ENCODE measurements at regions not wholly inside any gene's neighbourhood (a gene's known extent, or its start where the extent isn't known, plus 50 kb on each side); places are given as distances from the start of the nearest gene placed in this dataset.

- in situ Hi-C loops (cut with MboI; ENCODE audit: low sequenced_read_pairs) = no loop called here
Measured at GRCh38 chr17:77001487-77001886, 133.3 kb downstream of the MGAT5B start.

DNA sequence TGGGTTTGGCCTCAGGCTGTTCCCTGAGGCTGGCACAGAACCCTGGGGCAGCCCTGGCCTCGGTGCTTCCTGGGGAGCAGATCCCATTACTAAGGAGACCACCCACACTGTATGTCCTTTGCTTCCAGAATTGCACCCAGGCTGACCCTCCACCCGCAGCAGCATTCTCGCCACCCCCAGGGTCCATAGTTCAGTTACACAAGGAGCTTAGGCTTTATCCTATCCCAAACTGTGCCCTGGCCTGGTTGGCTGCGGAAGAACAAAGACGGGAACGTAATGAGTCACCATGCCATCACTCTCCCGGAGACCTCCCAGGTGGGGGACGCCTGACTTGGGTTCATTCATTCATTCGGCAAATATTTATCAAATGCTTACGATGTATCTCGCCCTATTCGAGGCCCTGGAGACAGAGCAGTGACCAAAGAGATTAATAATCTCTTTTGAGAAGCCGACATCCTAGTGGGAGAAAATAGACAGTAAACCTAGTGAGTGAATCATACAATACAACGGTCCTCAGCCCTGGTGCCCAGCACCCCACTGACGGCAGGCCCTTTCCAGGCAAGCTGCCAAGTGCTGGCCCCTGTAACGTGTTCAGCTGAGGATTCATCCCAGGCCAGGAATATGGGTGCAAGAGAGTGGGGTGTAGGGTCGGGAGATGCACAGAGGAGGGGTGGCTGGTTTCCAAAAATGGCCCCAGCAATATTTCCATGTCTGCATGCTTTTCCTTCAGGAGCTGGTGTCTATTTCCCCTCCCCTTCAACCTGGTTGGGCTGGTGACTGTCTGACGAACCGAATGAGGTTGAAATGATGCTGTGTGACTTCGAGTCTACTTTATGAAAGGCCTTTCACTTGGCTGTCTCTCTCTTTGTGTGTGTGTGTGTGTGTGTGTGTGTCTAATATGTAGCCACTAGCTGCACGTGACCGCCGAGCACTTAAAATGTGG, 134.2 kb downstream of the MGAT5B start:
- in situ Hi-C loops (cut with MboI; ENCODE audit: low sequenced_read_pairs) = no loop called here

DNA sequence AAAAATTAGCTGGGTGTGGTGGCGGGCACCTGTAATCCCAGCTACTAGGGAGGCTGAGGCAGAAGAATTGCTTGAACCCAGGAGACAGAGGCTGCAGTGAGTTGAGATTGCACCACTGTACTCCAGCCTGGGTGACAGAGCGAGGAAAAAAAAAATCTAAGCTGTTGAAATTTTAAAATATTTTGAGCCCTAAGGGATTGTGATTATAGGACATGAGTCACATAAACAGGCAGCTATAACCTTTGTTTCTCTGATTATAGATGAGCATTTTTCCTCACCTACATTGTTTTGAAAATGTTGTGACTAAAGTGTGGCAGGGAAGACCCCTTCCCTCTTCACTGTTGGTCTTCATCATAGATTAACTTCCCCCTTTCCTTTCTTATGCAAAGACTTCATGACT, 135.5 kb downstream of the MGAT5B start:
- in situ Hi-C loops (cut with MboI; ENCODE audit: low sequenced_read_pairs) = no loop called here

DNA sequence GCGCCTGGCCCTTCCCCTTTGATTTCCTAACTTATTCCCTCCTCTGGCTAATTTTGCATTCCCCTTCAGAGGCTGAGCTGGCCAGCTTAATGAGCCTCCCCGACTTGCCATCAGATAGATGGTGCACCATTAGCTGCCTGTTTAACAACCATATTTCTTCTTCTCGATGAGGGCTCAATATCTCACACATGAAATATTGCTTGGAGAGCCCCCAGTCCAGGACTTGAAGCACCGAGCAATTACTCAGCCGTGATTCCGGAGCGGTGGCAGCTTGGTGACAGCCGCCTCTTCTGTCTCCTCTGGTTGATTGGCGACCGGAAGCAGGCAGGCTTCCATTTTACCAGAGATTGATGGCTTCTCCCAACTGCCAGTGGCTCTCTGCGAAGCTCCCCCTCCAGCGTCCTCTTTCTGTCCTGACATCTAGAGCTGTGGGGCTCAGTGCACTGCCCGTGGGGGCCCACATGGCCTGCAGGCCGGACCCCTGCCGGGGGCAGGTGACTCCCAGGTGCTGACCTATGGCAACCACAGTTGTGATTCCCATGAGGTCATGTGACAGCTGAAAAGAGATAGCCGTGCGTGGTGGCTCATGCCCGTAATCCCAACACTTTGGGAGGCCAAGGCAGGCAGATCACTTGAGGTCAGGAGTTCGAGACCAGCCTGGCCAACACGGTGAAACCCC, 133.7 kb upstream of the SEC14L1 start:
- in situ Hi-C loops (cut with MboI; ENCODE audit: low sequenced_read_pairs) = no loop called here

GRCh38 chr17:77009877-77010276, 130.9 kb upstream of the SEC14L1 start:
- in situ Hi-C loops (cut with MboI; ENCODE audit: low sequenced_read_pairs) = no loop called here

- in situ Hi-C loops (cut with MboI; ENCODE audit: low sequenced_read_pairs) = no loop called here
Measured at GRCh38 chr17:77010667-77011066, 130.1 kb upstream of the SEC14L1 start.

DNA sequence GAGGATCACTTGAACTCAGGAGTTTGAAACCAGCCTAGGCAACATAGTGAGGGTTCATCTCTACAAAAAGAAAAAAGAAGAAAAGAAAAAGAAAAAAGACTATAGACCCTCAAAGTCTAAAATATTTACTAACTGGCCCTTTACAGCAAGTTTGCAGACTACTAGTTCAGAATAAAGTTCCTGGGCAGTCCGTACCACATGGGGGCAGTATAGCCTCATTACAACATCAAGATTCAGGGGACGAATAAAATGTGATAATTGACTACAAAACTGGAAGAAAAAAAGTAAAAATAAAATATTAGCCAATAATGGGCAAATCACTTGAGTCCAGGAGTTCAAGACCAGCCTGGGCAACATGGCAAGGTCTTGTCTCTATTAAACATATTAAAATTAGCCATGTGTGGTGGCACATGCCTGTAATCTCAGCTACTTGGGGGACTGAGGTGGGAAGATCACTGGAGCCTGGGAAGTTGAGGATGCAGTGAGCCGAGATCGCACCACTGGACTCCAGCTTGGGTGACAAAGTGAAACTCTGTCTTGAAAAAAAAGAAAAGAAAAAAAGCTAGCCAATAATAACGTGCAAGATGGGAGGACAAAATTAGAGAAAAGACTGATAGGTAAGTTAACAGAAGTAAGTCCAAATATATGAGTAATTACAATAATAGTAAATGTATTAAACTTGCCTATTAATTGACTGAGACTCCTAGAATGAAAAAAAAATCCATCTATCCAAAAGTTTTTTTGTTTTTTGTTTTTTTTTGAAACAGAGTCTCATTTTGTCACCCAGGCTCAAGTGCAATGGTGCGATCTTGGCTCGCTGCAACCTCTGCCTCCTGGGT, 129.4 kb upstream of the SEC14L1 start:
- in situ Hi-C loops (cut with MboI; ENCODE audit: low sequenced_read_pairs) = no loop called here

DNA sequence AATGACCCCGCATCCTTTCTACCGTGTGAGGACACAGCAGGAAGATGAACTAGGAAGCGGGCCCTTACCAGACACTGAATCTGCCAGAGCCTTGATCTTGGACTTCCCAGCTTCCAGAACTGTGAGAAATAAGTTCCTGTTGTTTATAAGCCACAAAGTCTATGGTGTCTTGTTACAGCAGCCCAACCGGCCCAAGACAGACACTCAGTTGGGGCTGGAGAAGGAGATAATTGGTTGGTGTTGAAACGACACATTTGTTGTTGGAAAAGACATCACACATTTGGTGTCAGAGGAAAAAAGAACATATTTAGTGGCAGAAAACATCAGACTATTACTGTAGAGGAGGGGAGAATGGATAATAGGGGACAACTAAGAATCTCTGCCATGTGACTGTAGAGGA, 122.3 kb upstream of the SEC14L1 start:
- in situ Hi-C loops (cut with MboI; ENCODE audit: low sequenced_read_pairs) = no loop called here

GRCh38 chr17:77019893-77020379, 120.8 kb upstream of the SEC14L1 start:
- in situ Hi-C loops (cut with MboI; ENCODE audit: low sequenced_read_pairs) = no loop called here

DNA sequence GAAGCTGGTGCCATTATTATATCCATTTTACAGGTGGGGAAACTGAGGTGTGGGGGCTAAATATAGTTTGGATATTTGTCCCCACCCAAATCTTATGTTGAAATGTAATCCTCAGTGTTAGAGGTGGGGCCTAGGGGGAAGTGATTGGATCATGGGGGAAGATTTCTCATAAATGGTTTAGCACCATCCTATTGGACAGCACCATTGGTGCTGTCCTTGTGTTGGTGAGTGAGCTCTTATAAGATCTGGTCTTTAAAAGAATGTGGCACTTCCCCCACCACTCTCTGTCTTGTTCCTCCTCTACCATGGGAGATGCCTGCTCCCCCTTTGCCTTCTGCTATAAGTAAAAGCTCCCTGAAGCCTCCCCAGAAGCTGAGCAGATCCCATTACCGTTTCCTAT, 119.8 kb upstream of the SEC14L1 start:
- in situ Hi-C loops (cut with MboI; ENCODE audit: low sequenced_read_pairs) = no loop called here

- in situ Hi-C loops (cut with MboI; ENCODE audit: low sequenced_read_pairs) = no loop called here
Measured at GRCh38 chr17:77022766-77023165, 118.0 kb upstream of the SEC14L1 start.

DNA sequence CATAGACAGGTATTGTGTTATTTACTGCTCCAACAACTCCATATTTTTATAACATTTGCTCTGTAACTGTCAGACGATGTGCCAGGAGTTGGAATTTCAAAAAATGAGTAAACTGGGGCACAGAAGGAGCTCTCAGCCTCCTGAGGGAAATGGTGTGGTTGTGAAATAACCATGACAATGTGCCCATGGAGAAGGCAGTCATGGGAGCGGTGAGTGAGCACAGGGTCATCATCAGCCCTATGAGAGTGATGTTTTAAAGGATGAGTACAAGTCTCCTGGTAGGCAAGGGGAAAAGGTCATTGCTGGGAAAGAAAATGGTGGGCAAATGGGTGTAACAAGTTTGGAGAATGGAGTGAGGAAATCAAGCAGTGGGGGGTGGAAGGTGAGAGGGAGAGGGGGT, 115.0 kb upstream of the SEC14L1 start:
- in situ Hi-C loops (cut with MboI; ENCODE audit: low sequenced_read_pairs) = no loop called here

DNA sequence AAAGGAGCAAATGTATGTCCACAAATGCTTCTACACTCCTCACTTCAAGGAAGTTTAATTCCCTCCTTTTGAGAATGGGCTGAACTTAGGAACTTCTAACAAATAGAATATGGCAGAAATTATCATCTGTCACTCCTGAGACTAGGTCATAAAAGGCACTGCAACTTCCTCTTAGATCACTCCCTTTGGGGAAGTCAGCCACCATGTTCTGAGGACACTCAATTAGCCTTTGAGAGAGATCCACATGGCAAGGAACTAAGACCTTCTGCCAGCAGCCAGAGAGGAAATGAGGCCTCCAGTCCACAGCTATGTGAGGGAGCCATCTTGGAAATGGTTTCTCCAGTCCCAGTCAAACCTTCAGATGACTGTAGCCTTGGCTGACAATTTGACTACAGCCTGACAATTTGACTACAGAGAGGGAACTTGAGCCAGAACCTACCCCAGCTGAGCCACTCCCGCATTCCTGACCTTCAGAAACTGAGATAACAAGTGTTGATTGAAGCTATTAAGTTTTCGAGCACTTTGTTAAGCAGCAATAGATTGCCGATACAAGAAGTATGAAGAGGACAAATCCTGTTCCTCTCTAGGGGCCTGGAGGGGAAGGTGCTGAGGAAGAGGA, 113.4 kb upstream of the SEC14L1 start:
- in situ Hi-C loops (cut with MboI; ENCODE audit: low sequenced_read_pairs) = no loop called here

DNA sequence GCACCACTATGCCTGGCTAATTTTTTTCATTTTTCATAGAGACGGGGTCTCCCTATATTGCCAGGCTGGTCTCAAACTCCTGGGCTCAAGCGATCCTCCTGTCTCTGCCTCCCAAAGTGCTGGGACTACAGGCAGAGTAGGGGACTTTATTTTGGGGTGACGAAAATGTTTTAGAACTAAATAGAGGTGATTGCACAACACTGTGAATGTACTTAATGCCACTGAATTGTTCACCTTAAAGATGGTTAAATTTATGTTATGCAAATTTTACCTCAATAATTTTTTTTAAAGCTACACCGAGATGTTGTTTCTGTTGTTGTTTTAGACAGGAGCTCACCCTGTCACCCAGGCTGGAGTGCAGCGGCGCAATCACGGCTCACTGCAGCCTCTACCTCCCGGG, 111.9 kb upstream of the SEC14L1 start:
- in situ Hi-C loops (cut with MboI; ENCODE audit: low sequenced_read_pairs) = no loop called here

GRCh38 chr17:77032929-77033328, 107.8 kb upstream of the SEC14L1 start:
- in situ Hi-C loops (cut with MboI; ENCODE audit: low sequenced_read_pairs) = no loop called here

GRCh38 chr17:77033892-77034404, 106.8 kb upstream of the SEC14L1 start:
- in situ Hi-C loops (cut with MboI; ENCODE audit: low sequenced_read_pairs) = no loop called here

DNA sequence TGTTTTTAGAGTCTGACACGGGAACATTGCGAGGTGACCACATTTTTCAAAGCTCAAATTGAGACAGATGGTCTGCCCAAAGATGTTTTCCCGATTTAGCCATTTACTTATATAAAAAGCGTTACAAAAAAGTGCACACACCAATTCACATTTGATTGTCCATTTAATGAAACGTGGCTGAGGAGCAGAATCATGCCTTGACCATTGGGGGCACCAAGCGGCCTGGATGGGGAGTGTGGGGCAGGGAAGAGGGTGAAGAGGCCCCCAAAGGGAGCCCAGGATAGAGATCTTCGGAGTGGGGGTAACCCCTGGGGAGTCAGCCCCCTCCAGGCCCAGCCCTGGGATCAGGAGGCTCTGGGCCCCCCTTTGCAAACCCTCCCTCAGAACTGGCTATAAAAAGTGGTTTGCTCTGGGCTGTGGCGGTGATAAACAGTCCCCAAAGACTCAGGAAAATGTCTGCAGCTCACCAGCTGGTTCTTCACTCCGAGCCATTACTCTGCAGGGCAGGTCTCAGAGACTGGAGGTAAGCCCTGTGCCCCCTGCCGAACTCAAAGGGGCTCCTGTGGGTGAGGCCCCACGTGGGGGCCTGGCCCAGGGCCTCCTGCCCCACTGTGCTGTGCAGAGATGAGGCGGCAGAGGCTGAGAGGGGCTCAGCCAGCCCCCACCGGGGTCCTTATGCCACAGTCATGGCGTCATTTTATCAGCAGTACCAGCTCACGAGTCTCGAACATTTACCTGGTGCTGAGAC, 105.9 kb upstream of the SEC14L1 start:
- in situ Hi-C loops (cut with MboI; ENCODE audit: low sequenced_read_pairs) = no loop called here

- in situ Hi-C loops (cut with MboI; ENCODE audit: low sequenced_read_pairs) = no loop called here
Measured at GRCh38 chr17:77035526-77035925, 105.2 kb upstream of the SEC14L1 start.

DNA sequence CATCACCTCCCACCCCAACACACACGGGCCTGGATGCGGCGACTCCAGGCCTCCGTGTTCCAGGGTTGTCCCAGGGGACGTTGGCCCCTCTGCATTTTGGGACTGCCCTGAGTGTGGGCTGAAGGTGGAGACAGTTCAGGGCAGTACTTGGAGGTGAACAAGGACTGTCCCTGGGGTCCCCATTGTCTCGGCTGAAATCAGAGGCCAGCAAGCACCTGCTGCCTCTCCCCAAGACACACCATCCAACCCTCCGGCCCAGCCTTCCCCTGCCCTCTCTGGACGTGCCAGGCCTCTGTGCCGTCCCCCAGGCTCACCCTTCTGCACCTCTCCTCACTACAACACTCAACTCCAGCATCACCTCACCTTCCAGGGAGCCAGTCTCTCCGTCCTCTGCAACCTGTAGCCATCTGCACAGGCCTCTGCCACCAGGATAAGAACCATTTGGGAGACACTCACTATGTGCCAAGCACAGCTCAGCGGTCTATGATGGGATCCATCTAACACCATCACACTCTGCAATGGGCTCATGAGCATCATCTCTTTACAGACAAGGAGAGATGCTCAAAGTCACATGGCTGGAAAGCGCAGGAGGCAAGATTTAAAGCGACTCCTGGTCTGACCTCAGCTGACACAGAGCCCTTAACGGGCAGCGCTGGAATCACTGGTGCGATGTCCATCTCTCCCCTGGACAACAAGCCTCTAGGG, 104.5 kb upstream of the SEC14L1 start:
- in situ Hi-C loops (cut with MboI; ENCODE audit: low sequenced_read_pairs) = no loop called here
